ENCODE measurements at regions not wholly inside any gene's neighbourhood (a gene's known extent, or its start where the extent isn't known, plus 50 kb on each side); places are given as distances from the start of the nearest gene placed in this dataset.

DNA sequence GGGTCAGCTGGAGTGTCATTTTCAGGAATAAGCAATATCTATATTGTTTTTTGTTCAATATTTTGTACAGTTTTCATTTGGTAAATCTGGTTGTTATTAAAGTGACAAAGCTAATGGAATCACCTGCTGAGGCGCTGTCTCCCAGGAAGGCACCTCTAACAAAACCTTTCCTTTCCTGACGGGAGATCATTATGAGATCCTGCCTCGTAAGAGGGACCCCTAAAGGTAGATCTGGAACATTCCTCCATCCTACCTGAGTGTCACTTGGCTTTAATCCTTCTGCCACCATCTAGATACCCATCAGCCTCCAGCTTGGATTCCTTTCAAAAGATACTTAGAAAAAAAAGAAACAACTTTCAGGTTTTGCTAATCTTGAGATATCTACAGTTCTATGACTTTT, 157.7 kb downstream of the FAT3 start:
- H3K4me1 ChIP-seq (ENCODE audit: control insufficient read depth, insufficient read depth, low read length): no peaks in the 10 kb centered on the region
- no peaks in the 10 kb centered on the region for H3K36me3 ChIP-seq (ENCODE audit: control insufficient read depth, insufficient read depth, low read length)
- H3K27ac ChIP-seq (ENCODE audit: low read length): no peak overlapping the region
- no peak for DNase-seq
- no peaks in the 10 kb centered on the region for H3K27me3 ChIP-seq (ENCODE audit: control insufficient read depth, insufficient read depth, low read length)
- H3K4me3 ChIP-seq (ENCODE audit: low read length): no peak overlapping the region
- no peaks in the 10 kb centered on the region for H3K9me3 ChIP-seq (ENCODE audit: control insufficient read depth, low read depth, low read length)
- WGBS (ENCODE audit: insufficient coverage, low lambda C conversion rate): no CpG with 5 or more reads among the region's 3 CpGs

DNA sequence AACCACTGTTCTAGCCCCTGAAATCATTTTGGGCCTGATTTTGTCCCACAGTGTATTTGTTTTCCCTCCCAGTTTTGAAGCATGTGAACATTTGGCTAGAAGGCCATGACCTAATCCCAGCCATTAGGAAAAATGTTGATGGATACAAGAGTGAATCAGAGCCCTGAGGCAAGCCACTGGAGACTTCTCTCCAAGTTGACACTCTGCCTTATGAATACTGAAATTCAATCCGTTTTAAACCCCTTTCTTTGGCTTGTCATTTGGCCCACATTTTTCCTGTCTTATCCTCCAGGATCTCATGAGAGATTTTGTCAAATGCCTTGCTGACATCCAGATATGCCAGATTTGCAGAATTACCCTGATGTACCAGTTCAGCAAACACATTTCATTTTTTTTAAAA, 158.8 kb downstream of the FAT3 start:
- Histone ChIP-seq H3K9me3 (ENCODE audit: control insufficient read depth, low read depth, low read length) (no peaks in the 10 kb centered on the region), H3K27ac (ENCODE audit: low read length) (no peak overlapping the region), H3K27me3 (ENCODE audit: control insufficient read depth, insufficient read depth, low read length) (no peaks in the 10 kb centered on the region), H3K4me1 (ENCODE audit: control insufficient read depth, insufficient read depth, low read length) (no peaks in the 10 kb centered on the region), H3K36me3 (ENCODE audit: control insufficient read depth, insufficient read depth, low read length) (no peaks in the 10 kb centered on the region), H3K4me3 (ENCODE audit: low read length) (no peak overlapping the region)
- no CpG with 5 or more reads among the region's 1 CpG for WGBS (ENCODE audit: insufficient coverage, low lambda C conversion rate)
- no peak for DNase-seq

DNA sequence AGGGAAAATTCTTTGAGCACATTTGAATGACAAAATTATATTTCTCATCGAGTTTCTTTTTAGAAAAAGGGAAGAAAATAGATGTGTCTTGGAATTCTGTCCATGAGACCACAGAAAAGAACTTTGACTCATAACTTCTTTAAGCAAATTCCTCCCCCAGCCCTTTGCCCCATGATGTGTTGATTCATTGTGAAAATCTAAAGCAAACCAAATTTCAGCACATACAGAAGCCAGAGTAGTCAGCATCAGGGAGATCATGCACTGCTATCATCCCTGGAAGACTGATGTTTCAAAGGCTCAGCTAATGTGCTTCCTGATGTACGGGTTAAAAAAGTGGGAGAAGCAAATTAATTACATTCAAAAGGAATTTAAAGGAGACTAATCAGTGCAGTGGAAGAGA, 159.7 kb downstream of the FAT3 start:
- WGBS (ENCODE audit: insufficient coverage, low lambda C conversion rate): 67% methylated on average over 1 of the region's 2 CpGs
- Histone ChIP-seq H3K27me3 (ENCODE audit: control insufficient read depth, insufficient read depth, low read length) (no peaks in the 10 kb centered on the region), H3K4me1 (ENCODE audit: control insufficient read depth, insufficient read depth, low read length) (no peaks in the 10 kb centered on the region), H3K4me3 (ENCODE audit: low read length) (no peak overlapping the region), H3K9me3 (ENCODE audit: control insufficient read depth, low read depth, low read length) (no peaks in the 10 kb centered on the region), H3K36me3 (ENCODE audit: control insufficient read depth, insufficient read depth, low read length) (no peaks in the 10 kb centered on the region), H3K27ac (ENCODE audit: low read length) (no peak overlapping the region)
- DNase-seq: no peak

DNA sequence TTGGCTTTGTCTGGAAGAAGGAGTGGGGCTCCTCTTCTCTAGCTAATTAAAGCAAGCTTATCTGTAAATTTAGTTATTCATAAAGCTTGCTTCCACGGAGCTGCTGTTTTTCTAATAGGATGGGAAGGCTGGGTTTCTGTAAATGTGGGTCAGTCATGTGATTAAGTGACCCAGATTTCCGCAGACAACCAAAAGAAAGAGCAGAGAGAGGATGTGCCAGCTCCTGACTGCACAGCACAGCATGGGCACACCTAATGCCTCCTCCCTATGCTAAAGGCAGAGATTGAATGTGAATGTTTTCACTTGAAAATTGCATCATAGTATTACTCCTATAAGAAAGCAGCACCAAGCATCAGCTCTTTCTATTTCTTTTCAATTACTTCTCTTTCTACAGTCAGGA, 160.2 kb downstream of the FAT3 start:
- H3K27ac ChIP-seq (ENCODE audit: low read length): no peak overlapping the region
- no peaks in the 10 kb centered on the region for H3K27me3 ChIP-seq (ENCODE audit: control insufficient read depth, insufficient read depth, low read length)
- no peaks in the 10 kb centered on the region for H3K9me3 ChIP-seq (ENCODE audit: control insufficient read depth, low read depth, low read length)
- DNase-seq: no peak
- H3K4me3 ChIP-seq (ENCODE audit: low read length): no peak overlapping the region
- H3K36me3 ChIP-seq (ENCODE audit: control insufficient read depth, insufficient read depth, low read length): no peaks in the 10 kb centered on the region
- 17% methylated on average over 1 of the region's 2 CpGs for WGBS (ENCODE audit: insufficient coverage, low lambda C conversion rate)
- no peaks in the 10 kb centered on the region for H3K4me1 ChIP-seq (ENCODE audit: control insufficient read depth, insufficient read depth, low read length)

DNA sequence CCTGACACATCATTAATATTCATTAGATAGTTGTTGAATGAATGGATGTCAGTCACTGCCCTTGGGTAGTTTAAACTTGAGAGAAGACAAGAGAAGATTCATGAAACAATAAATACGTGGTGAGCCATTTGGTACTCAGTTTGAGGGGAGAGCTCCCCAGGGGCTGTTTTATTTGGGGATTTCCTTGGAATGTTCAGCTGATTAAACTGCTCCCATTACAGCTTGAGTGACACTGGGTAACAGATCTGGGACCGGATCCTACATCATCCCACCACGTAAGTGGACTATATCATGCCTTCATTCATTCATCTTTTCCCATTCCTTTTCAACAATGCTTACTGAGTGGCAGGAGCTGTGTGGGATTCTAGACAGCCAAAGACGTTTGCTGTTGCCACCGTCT, 162.0 kb downstream of the FAT3 start:
- no peak overlapping the region for H3K4me3 ChIP-seq (ENCODE audit: low read length)
- H3K27ac ChIP-seq (ENCODE audit: low read length): no peak overlapping the region
- WGBS (ENCODE audit: insufficient coverage, low lambda C conversion rate): no CpG with 5 or more reads among the region's 5 CpGs
- DNase-seq: no peak
- H3K9me3 ChIP-seq (ENCODE audit: control insufficient read depth, low read depth, low read length): no peaks in the 10 kb centered on the region
- no peaks in the 10 kb centered on the region for H3K27me3 ChIP-seq (ENCODE audit: control insufficient read depth, insufficient read depth, low read length)
- no peaks in the 10 kb centered on the region for H3K4me1 ChIP-seq (ENCODE audit: control insufficient read depth, insufficient read depth, low read length)
- no peaks in the 10 kb centered on the region for H3K36me3 ChIP-seq (ENCODE audit: control insufficient read depth, insufficient read depth, low read length)

DNA sequence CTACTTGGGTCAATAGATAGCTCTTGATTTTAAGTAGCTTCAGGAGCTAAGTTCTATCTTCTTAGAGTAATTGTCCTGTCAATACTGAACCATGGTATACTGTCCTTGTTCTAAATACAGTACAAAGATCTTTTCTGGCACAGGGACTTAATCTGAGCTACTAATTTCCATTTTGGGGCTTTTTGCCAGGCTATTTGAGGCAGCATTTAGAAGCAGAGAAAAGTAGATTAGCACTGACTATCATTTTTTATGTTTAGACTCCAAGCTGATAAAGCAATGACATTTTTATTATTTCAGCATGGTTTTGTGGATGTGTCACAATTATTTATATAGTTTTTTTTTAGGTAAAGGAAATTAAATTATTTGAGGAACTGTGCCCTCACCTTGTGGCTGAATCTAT, 163.2 kb downstream of the FAT3 start:
- Histone ChIP-seq H3K4me3 (ENCODE audit: low read length) (no peak overlapping the region), H3K27me3 (ENCODE audit: control insufficient read depth, insufficient read depth, low read length) (no peaks in the 10 kb centered on the region), H3K9me3 (ENCODE audit: control insufficient read depth, low read depth, low read length) (no peaks in the 10 kb centered on the region), H3K36me3 (ENCODE audit: control insufficient read depth, insufficient read depth, low read length) (no peaks in the 10 kb centered on the region), H3K4me1 (ENCODE audit: control insufficient read depth, insufficient read depth, low read length) (no peaks in the 10 kb centered on the region), H3K27ac (ENCODE audit: low read length) (no peak overlapping the region)
- DNase-seq: no peak

DNA sequence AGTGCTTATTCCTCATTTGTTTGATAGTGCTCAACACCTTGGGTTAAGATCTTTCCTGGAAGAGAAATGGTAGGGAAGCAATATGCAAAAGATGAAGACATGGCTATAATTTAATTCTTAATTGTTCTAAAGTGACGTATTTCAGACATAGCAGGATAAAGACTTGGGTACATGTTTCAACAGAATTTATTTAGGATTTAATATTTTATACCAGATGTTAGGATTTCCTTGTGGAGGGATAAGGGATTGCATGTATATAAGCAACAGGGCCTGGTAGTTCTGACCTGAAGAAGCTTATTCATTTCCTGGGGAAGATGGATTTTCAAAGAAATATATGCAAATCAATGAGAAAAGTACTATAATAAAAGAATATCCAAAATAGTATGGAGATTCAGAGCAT, 163.8 kb downstream of the FAT3 start:
- Histone ChIP-seq H3K4me1 (ENCODE audit: control insufficient read depth, insufficient read depth, low read length) (no peaks in the 10 kb centered on the region), H3K9me3 (ENCODE audit: control insufficient read depth, low read depth, low read length) (no peaks in the 10 kb centered on the region), H3K4me3 (ENCODE audit: low read length) (no peak overlapping the region), H3K27ac (ENCODE audit: low read length) (no peak overlapping the region), H3K27me3 (ENCODE audit: control insufficient read depth, insufficient read depth, low read length) (no peaks in the 10 kb centered on the region), H3K36me3 (ENCODE audit: control insufficient read depth, insufficient read depth, low read length) (no peaks in the 10 kb centered on the region)
- WGBS (ENCODE audit: insufficient coverage, low lambda C conversion rate): no CpG with 5 or more reads among the region's 1 CpG
- no peak for DNase-seq

DNA sequence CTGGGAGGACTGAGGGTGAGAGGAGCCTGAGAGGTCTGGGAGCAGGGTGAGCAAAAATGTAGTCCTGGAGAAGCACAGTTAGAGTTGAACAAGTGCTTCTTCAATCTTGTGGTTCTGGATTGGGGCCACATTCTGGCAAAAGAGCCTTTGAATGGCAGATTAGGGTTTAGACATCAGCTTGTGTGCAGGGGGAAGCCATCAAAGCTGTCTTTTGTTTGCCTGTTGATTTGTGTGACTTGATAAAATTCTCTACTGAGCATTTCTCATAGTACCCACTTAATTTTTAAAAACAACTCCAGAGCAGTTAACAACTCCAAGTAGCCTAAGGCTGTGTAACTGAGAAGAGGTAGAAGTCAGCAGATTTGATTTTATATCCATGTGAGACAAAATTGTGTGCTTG, 166.2 kb downstream of the FAT3 start:
- H3K27me3 ChIP-seq (ENCODE audit: control insufficient read depth, insufficient read depth, low read length): no peaks in the 10 kb centered on the region
- H3K9me3 ChIP-seq (ENCODE audit: control insufficient read depth, low read depth, low read length): no peaks in the 10 kb centered on the region
- no peak overlapping the region for H3K4me3 ChIP-seq (ENCODE audit: low read length)
- no peaks in the 10 kb centered on the region for H3K36me3 ChIP-seq (ENCODE audit: control insufficient read depth, insufficient read depth, low read length)
- H3K4me1 ChIP-seq (ENCODE audit: control insufficient read depth, insufficient read depth, low read length): no peaks in the 10 kb centered on the region
- no peak overlapping the region for H3K27ac ChIP-seq (ENCODE audit: low read length)
- DNase-seq: no peak

DNA sequence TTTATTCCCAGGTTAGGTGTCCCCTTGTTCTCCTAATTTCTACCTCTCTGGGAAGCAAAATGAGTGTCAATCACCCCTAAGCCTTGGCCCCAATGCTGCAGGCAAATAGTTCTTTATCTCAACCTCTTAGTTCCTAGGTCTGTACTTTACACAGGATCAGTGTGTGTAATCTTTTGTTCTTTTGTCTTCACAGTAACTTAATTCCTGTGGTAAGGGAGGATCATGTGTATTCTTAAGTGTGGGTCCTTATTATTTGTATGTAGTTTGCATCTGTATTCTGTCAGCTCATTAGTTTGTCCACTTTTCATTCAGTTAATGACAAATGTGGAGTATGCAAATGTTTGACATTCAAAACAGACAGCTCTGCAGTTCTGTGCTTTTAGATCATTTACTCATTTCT, 166.7 kb downstream of the FAT3 start:
- H3K27ac ChIP-seq (ENCODE audit: low read length): no peak overlapping the region
- H3K4me1 ChIP-seq (ENCODE audit: control insufficient read depth, insufficient read depth, low read length): no peaks in the 10 kb centered on the region
- H3K9me3 ChIP-seq (ENCODE audit: control insufficient read depth, low read depth, low read length): no peaks in the 10 kb centered on the region
- no peak overlapping the region for H3K4me3 ChIP-seq (ENCODE audit: low read length)
- H3K36me3 ChIP-seq (ENCODE audit: control insufficient read depth, insufficient read depth, low read length): no peaks in the 10 kb centered on the region
- DNase-seq: no peak
- H3K27me3 ChIP-seq (ENCODE audit: control insufficient read depth, insufficient read depth, low read length): no peaks in the 10 kb centered on the region

DNA sequence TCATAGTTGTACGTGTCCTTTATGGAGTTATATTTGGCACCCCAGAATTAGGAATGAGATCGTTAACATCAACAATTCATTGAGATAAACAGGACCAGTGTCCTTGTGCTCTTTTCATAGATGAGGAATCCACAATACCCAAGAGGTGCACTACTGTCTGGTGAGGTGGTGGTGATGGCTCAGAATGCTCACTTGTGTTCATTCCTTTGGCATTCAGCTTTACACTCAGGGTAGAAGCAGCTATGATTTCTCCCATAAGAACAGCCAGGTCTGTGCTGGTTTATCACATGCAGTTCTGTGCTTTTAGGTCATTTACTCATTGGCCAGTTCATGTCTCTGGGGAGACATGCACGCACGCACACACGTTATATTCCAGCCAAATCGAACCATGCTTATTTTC, 167.2 kb downstream of the FAT3 start:
- H3K27ac ChIP-seq (ENCODE audit: low read length): no peak overlapping the region
- H3K27me3 ChIP-seq (ENCODE audit: control insufficient read depth, insufficient read depth, low read length): no peaks in the 10 kb centered on the region
- H3K4me3 ChIP-seq (ENCODE audit: low read length): no peak overlapping the region
- WGBS (ENCODE audit: insufficient coverage, low lambda C conversion rate): no CpG with 5 or more reads among the region's 6 CpGs
- no peaks in the 10 kb centered on the region for H3K4me1 ChIP-seq (ENCODE audit: control insufficient read depth, insufficient read depth, low read length)
- H3K9me3 ChIP-seq (ENCODE audit: control insufficient read depth, low read depth, low read length): no peaks in the 10 kb centered on the region
- no peaks in the 10 kb centered on the region for H3K36me3 ChIP-seq (ENCODE audit: control insufficient read depth, insufficient read depth, low read length)
- no peak for DNase-seq

DNA sequence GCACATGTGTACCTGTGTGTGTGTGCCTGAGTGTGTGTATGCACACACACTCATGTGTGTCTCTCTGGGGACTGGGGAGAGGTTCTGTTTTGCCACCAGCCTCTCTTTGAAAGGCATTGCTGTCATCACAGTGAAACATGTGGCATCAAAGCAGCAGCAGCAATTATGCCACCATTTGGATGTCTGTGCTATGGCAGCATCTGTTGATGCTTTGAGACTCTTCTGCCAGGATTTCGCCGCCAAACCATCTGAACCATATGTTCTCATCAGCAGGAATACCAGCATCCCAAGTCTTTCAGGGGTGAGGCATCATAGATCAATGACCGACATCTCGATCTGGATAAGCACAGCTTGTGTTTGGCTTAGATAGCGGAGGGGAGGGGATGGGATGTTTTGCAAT, 168.6 kb downstream of the FAT3 start:
- Histone ChIP-seq H3K9me3 (ENCODE audit: control insufficient read depth, low read depth, low read length) (no peaks in the 10 kb centered on the region), H3K27ac (ENCODE audit: low read length) (no peak overlapping the region), H3K4me1 (ENCODE audit: control insufficient read depth, insufficient read depth, low read length) (no peaks in the 10 kb centered on the region), H3K36me3 (ENCODE audit: control insufficient read depth, insufficient read depth, low read length) (no peaks in the 10 kb centered on the region), H3K4me3 (ENCODE audit: low read length) (no peak overlapping the region), H3K27me3 (ENCODE audit: control insufficient read depth, insufficient read depth, low read length) (no peaks in the 10 kb centered on the region)
- WGBS (ENCODE audit: insufficient coverage, low lambda C conversion rate): 80% methylated on average over 2 of the region's 5 CpGs
- no peak for DNase-seq

DNA sequence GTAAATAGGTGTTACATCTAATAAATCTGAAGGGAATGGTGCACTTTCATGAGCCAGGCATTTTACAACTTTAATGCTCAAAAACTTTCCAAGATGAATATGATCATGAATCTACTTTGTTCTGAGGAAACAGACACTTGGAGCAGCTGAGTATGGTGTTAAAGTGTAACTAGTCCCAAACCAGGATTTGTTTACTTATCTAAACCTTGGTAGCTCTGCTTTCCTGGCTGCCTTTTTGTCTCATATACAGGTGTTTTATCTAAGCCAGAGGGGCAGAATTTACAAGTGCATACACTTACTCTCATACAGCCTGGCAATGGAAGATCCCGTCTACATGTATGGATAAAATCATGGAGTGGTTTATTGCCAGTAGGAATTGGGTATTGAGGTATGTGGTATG, 171.5 kb downstream of the FAT3 start:
- no peaks in the 10 kb centered on the region for H3K36me3 ChIP-seq (ENCODE audit: control insufficient read depth, insufficient read depth, low read length)
- no peaks in the 10 kb centered on the region for H3K9me3 ChIP-seq (ENCODE audit: control insufficient read depth, low read depth, low read length)
- H3K4me3 ChIP-seq (ENCODE audit: low read length): no peak overlapping the region
- H3K27ac ChIP-seq (ENCODE audit: low read length): no peak overlapping the region
- H3K27me3 ChIP-seq (ENCODE audit: control insufficient read depth, insufficient read depth, low read length): no peaks in the 10 kb centered on the region
- DNase-seq: no peak
- H3K4me1 ChIP-seq (ENCODE audit: control insufficient read depth, insufficient read depth, low read length): no peaks in the 10 kb centered on the region
- no CpG with 5 or more reads among the region's 1 CpG for WGBS (ENCODE audit: insufficient coverage, low lambda C conversion rate)

Data from large intestine (tissue), 3 donors.